Hepatocyte (in vitro differentiated cells): ENCODE measurements at regions not wholly inside any gene's neighbourhood (a gene's known extent, or its start where the extent isn't known, plus 50 kb on each side); places are given as distances from the start of the nearest gene placed in this dataset.

ENCODE experiments used
- DNase-seq: peaks from one replicate; pipeline ENCODE4 v3.0.0-alpha.2; 2016; ENCODE audit warnings: low spot score
- H2AFZ ChIP-seq: fragments of 200-600 bp; sonication (generic); 2 replicates; pipeline ENCODE4 v1.6.0; 2016; ENCODE audit warnings: antibody characterized with exemption, mild to moderate bottlenecking
- H3K27ac ChIP-seq: fragments of 200-600 bp; sonication (generic); 2 replicates; pipeline ENCODE4 v1.5.1; 2016; ENCODE audit warnings: mild to moderate bottlenecking
- H3K27me3 ChIP-seq: fragments of 200-600 bp; sonication (generic); 2 replicates; pipeline ENCODE4 v1.6.1; 2016
- H3K36me3 ChIP-seq: fragments of 200-600 bp; sonication (generic); replicated peaks from 2 replicates; pipeline ENCODE4 v1.5.1; 2016; ENCODE audit warnings: low read depth; ENCODE audit not compliant: insufficient read depth
- H3K4me1 ChIP-seq: fragments of 200-600 bp; sonication (generic); 2 replicates; pipeline ENCODE4 v1.5.1; 2016; ENCODE audit warnings: mild to moderate bottlenecking, moderate library complexity; ENCODE audit not compliant: insufficient read depth
- H3K4me2 ChIP-seq: fragments of 200-600 bp; sonication (generic); 2 replicates; pipeline ENCODE4 v1.6.0; 2016
- H3K4me3 ChIP-seq: fragments of 200-600 bp; sonication (generic); 2 replicates; pipeline ENCODE4 v1.5.1; 2016; ENCODE audit warnings: mild to moderate bottlenecking
- H3K79me2 ChIP-seq: fragments of 200-600 bp; sonication (generic); 2 replicates; pipeline ENCODE4 v1.6.0; 2017; ENCODE audit warnings: mild to moderate bottlenecking
- H3K9me2 ChIP-seq: fragments of 200-600 bp; sonication (generic); replicated peaks from 2 replicates; pipeline ENCODE4 v1.6.0; 2017; ENCODE audit warnings: mild to moderate bottlenecking; ENCODE audit not compliant: insufficient read depth
- H3K9me3 ChIP-seq: fragments of 200-600 bp; sonication (generic); 2 replicates; pipeline ENCODE4 v1.5.1; 2016; ENCODE audit warnings: low read depth, mild to moderate bottlenecking
- H4K20me1 ChIP-seq: fragments of 200-600 bp; sonication (generic); 2 replicates; pipeline ENCODE4 v1.6.0; 2016; ENCODE audit warnings: mild to moderate bottlenecking; ENCODE audit not compliant: insufficient read depth, poor library complexity, severe bottlenecking
- EZH2 ChIP-seq: fragments of 200-600 bp; sonication (generic); IDR thresholded peaks from 2 replicates; pipeline ENCODE4 v1.6.1; 2016; ENCODE audit warnings: antibody characterized with exemption, mild to moderate bottlenecking, borderline replicate concordance
- EZH2phosphoT487 ChIP-seq: fragments of 200-600 bp; sonication (generic); IDR thresholded peaks from one replicate; pipeline ENCODE4 v1.6.1; 2018; ENCODE audit warnings: antibody characterized with exemption, mild to moderate bottlenecking, low read depth, moderate library complexity; ENCODE audit not compliant: unreplicated experiment, severe bottlenecking
- WGBS: methylation state at CpG from one replicate; pipeline ENCODE4 v1.1.6; 2016; ENCODE audit warnings: low lambda C conversion rate; ENCODE audit errors: missing lambda C conversion rate; 5-methylcytosine and 5-hydroxymethylcytosine counted together
- TF ChIP-seq, protein P1 (sequence below): fragments of 200-600 bp; sonication (generic); IDR thresholded peaks from 2 replicates; pipeline ENCODE4 v1.5.1; 2016; ENCODE audit warnings: antibody characterized with exemption, mild to moderate bottlenecking; ENCODE audit not compliant: poor library complexity

DNA sequence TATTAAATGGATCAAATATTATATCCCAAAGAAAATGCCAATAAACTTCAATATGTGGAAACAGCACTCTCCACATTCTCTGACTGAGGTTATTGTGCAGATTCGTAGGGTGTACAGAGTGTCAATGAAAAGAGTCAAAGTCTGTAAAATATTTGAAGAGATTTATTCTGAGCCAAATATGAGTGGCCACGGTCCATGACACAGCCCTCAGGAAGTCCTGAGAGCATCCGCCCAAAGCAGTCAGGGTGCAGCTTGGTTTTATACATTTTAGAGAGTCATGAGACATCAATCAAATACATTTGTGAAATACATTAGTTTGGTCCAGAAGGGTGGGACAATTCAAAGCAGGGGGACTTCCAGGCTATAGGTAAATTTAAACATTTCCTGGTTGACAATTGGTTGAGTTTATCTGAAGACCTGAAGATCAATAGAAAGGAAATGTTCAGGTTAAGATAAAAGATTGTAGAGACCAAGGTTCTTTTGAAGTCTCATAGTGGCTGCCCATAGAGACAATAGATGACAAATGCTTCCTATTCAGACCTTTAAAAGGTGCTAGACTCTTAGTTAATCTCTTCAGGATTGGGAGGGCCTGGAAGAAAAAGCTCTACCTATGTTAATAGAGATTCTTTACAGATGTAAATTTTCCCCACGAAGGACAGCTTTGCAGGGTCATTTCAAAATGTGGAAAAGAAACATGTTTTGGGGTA, 569.5 kb downstream of the MATN1 start:
- Histone ChIP-seq H3K4me3 (no peak overlapping the region), H3K4me1 (no peaks in the 10 kb centered on the region), H3K27ac (no peak overlapping the region), H3K9me3 (no peaks in the 10 kb centered on the region), H3K4me2 (no peak overlapping the region), H3K27me3 (peaks cover 7% of the 10 kb centered on the region), H3K36me3 (no peaks in the 10 kb centered on the region), H3K79me2 (no peaks in the 10 kb centered on the region), H4K20me1 (no peaks in the 10 kb centered on the region), H3K9me2 (no peaks in the 10 kb centered on the region), H2AFZ (no peak overlapping the region)
- TF ChIP-seq, protein P1, sequence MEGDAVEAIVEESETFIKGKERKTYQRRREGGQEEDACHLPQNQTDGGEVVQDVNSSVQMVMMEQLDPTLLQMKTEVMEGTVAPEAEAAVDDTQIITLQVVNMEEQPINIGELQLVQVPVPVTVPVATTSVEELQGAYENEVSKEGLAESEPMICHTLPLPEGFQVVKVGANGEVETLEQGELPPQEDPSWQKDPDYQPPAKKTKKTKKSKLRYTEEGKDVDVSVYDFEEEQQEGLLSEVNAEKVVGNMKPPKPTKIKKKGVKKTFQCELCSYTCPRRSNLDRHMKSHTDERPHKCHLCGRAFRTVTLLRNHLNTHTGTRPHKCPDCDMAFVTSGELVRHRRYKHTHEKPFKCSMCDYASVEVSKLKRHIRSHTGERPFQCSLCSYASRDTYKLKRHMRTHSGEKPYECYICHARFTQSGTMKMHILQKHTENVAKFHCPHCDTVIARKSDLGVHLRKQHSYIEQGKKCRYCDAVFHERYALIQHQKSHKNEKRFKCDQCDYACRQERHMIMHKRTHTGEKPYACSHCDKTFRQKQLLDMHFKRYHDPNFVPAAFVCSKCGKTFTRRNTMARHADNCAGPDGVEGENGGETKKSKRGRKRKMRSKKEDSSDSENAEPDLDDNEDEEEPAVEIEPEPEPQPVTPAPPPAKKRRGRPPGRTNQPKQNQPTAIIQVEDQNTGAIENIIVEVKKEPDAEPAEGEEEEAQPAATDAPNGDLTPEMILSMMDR = no peak
- no peak for TF ChIP-seq EZH2phosphoT487
- TF ChIP-seq EZH2 = no peak
- 67% methylated on average over 4 of the region's 4 CpGs for WGBS
- DNase-seq = no peak

DNA sequence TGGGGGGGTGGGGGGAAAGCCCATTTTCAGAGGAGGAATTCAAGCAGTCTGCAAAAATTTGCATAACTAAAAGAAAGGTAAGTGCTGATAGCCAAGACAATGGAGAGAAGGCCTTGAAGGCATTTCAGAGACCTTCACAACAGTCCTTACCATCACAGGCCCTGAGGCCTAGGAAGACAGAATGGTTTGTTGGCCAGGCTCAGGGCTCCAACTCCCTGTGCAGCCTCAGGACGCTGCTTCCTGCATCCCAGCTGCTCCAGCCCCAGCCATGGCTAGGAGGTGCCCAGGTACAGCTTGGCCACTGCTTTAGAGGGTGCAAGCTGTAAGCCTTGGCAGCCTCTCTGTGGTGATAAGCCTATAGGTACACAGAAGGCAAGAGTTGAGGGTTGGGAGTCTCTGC, 571.6 kb downstream of the MATN1 start:
- Histone ChIP-seq H3K9me3 (no peaks in the 10 kb centered on the region), H3K4me2 (no peak overlapping the region), H3K36me3 (no peaks in the 10 kb centered on the region), H3K4me3 (no peak overlapping the region), H3K27me3 (peaks cover 5% of the 10 kb centered on the region), H3K27ac (no peak overlapping the region), H3K79me2 (no peaks in the 10 kb centered on the region), H4K20me1 (no peaks in the 10 kb centered on the region), H2AFZ (no peak overlapping the region), H3K4me1 (no peaks in the 10 kb centered on the region), H3K9me2 (no peaks in the 10 kb centered on the region)
- DNase-seq = no peak
- WGBS = 72% methylated on average over 1 of the region's 1 CpG
- TF ChIP-seq EZH2phosphoT487 (no peak), EZH2 (no peak)
- TF ChIP-seq, protein P1 = no peak

DNA sequence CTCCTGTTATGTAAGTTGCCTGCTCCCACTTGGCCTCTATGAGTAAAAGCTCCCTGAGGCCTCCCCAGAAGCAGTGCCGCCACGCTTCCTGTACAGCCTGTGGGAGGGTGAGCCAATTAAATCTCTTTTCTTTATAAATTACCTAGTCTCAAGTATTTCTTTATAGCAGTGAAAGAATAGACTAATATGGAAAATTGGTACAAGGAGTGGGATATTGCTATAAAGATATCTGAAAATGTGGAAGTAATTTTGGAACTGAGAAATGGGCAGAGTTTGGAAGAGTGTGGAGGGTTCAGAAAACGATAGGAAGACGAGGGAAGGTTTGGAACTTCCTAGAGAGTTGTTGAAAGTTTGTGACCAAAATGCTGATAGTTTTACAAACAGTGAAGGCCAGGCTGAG, 572.3 kb downstream of the MATN1 start:
- no peaks in the 10 kb centered on the region for H4K20me1 ChIP-seq
- no peaks in the 10 kb centered on the region for H3K9me3 ChIP-seq
- WGBS = 86% methylated on average over 4 of the region's 4 CpGs
- H3K27ac ChIP-seq = no peak overlapping the region
- no peak overlapping the region for H3K4me3 ChIP-seq
- peaks cover 5% of the 10 kb centered on the region for H3K27me3 ChIP-seq
- H3K4me1 ChIP-seq = no peaks in the 10 kb centered on the region
- no peaks in the 10 kb centered on the region for H3K79me2 ChIP-seq
- no peak overlapping the region for H3K4me2 ChIP-seq
- H3K9me2 ChIP-seq = no peaks in the 10 kb centered on the region
- DNase-seq = no peak
- no peaks in the 10 kb centered on the region for H3K36me3 ChIP-seq
- no peak for TF ChIP-seq EZH2
- no peak for TF ChIP-seq EZH2phosphoT487
- TF ChIP-seq, protein P1 = no peak
- no peak overlapping the region for H2AFZ ChIP-seq
